GM18858 (cell line): ENCODE measurements at regions not wholly inside any gene's neighbourhood (a gene's known extent, or its start where the extent isn't known, plus 50 kb on each side); places are given as distances from the start of the nearest gene placed in this dataset.
"Not testable (repeated sequence)": the region's sequence is repeated elsewhere in the genome, so short reads cannot be mapped to it uniquely, and the experiment has no call there.

ENCODE experiments used
- ATAC-seq: cut with Tn5 transposase; IDR thresholded peaks from one replicate; pipeline ENCODE4 v1.9.1; 2021; ENCODE audit not compliant: unreplicated experiment

DNA sequence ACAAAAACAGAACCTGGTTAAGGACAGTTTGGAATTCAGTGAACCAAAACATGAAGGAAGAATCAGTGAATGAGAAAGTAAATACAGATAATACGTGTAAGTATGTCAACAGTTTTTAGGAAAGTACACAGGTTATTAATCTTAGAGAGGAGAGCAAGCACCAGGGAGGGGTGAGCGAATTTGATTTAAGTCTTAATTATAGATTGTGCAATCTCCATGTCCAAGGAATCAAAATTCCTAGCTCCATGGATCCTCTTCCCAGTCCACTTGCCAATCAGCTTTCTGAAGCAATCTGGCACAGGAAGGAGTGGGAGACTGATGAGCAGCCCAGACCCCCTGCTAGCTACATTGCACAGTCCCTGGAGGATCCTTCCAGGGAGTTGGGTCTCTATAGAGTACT, 346.4 kb downstream of the SETD4 start:
- ATAC-seq = no peak

DNA sequence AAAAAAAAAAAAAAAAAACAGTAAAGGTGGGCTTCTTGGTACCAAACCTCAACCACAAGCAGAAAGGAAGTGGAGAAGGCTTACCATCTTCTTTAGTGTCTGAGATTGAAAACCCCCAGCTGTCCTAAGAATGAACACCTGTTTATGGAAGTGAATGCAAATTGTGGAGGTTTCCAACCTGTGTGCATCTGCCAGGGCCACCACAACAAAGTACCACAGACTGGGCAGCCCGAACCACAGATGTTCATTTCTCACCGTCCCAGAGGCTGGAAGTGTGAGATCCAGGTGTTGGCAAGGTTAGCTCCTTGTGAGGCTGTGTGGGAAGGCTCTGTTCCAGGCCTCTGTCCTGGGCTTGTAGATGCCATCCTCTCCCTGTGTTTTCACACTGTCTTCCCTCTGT, 348.7 kb downstream of the SETD4 start:
- ATAC-seq = no peak

DNA sequence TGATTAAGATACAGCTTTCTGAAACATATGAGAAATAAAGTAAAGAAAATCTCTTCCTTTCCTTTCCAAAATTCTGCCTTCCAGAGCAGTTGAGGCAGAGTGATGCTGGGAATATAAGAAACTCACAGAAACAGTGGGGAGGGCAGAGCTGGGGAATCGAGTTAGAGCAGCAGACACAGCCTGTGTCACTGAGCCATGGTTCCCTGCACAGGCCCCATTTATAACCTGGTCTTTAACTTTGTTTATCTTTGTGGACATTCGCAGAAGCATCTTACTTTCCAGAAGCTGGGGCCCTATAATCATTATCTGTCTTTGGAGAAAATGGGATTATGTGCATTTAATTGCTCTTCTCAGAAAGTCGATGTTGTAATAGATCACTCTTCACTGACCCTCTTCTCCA, 349.1 kb downstream of the SETD4 start:
- ATAC-seq = no peak

DNA sequence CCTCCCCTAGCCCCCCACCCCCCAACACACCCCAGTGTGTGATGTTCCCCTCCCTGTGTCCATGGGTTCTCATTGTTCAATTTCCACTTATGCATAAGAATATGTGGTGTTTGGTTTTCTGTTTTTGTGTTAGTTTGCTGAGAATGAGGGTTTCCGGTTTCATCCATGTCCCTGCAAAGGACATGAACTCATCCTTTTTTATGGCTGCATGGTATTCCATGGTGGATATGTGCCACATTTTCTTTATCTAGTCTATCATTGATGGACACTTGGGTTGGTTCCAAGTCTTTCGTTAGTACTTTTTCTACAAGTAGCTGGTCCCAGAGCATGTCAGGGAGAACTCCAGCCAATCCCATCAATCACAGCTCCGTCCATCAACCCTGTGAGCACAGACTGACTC, 350.3 kb downstream of the SETD4 start:
- not testable (repeated sequence) for ATAC-seq

DNA sequence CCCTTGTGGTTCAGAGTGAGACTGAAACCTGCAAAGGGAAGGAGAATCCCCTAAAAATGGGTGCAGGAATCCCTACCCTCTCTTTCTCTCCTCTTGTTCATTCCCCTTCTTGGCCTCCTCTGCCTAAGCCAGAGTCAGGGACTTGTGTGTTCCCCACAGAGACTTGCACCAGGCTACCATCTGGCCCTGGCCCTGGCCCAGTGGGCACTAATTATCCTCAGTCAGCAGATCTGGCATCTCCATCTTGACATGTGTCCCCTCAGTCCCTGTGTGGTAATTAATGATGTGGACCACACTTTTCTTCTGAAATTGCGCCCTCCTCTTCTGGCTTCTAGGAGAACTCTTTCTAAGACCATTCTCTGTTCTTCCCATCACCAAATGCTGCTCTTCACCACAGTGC, 354.4 kb downstream of the SETD4 start:
- no peak for ATAC-seq

DNA sequence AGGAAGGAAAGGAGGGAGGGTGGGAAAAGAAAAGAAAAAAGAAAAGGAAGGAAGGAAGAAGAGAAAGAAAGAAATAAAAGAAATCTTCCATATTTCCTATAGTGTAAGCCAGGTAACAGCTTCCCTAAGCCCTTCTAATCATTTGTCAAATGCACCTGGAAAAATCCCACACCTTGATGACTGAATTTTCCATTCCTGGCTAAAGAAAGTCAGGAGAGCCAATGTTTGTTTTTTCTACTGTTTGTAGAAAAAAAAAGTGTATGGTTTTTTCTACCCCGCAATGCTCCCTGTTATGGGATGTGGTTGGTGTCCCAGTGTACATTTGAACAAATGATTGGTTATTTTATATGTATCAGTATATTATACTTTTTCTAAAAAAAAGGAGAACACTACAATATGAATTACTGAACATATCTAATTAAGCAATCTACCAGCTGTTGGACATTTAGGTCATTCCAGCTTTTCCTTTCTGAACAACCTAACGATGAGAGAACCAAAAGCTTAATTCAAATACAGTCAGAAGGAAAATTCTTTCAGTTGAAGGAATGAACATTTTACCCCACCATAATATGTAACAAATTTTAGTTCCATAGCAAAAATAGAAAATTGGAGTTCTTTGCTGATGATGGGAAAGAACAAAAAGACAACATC, 355.0 kb downstream of the SETD4 start:
- ATAC-seq = no peak

DNA sequence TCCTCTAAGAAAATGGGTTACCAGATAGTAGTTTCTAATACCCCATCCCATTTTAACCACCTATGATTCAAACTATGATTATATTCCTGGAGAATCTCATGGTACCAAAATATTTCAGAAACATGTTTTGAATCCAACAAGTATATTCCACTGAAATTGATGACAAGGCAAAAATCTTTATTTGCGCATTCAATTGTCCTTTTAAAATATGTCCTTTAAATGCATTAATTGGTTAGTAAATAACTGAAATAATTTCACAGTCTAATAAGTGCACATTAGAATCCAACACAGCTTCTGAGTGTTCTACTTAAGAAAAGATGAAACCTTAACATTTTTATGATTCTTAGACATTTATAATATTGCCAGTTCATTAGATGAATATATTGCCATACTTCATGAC, 356.6 kb downstream of the SETD4 start:
- no peak for ATAC-seq

DNA sequence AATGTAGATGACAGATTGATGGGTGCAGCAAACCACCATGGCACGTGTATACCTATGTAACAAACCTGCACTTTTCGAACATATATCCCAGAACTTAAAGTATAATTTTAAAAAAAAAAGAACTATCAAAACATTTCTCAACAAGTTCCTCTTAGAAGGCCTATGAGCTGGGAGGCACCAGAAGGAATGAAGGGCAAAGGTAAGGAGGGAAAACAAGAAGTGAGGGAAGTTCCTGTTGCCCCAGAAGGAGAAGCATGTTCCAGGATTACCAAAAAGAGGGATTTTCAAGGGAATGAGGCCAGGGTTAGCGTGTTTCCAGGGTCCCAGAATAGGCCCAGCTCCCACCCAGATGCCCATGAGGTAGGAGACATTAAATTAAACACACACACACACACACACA, 361.0 kb downstream of the SETD4 start:
- no peak for ATAC-seq

DNA sequence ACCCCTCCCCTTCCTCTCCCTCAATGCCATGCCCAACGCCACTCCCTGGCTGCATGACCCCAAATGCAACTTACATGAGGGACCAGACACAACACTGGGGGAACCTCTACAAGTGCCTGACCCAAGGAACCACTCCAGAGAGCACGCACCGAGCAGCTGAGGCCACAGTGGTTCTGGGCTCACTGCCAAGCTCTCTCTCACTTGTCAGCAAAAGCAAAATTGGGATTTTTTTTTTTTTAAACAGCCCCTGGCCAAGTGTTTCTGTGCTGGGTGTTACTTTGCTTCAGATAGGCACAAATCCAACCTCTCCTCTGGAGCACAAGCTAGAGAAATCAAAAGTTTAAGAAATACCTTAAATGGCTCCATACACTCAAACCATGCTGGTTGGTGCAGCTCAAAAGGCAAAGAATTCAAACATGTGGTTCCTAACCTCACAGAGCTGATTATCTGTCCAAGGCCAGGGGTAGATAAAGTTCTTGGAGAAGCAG, 363.0 kb downstream of the SETD4 start:
- ATAC-seq = no peak

DNA sequence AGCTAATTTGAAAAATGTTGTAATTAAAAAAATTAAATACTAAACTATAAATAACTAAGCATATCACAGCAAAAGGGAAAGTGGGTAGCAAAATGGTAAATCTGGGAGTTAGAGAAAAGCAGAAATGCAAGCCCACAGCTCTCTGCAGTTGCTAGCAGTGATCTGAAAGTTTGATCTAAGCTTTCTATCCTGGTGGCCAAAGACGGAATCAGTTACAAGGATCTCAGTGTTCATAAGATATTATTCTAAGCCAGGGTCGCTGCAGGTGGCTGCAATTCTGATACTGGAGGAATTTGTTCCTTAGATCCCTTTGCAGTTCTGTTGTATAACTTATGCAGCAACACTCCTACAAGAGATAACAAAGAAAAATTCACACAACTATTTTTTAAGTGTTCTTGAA, 363.7 kb downstream of the SETD4 start:
- no peak for ATAC-seq

DNA sequence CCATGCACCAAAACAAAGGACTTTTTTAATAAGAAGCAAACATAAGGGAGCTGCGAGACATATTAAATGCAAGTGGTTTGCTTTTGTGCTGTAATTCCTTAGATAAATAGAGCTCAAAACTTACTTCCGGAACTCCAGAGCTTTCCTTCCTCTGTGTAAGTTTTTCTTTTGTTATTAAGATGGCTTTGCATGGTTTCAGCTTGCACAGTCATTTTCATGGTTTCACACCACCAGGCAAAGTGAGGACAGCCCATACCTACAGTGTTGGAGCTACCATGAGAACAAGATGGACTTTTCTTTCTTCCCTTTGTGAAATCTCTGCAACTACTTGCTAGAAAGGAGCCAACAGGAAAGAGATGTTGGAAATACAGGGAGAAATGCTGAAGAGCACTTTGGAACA, 368.0 kb downstream of the SETD4 start:
- no peak for ATAC-seq

DNA sequence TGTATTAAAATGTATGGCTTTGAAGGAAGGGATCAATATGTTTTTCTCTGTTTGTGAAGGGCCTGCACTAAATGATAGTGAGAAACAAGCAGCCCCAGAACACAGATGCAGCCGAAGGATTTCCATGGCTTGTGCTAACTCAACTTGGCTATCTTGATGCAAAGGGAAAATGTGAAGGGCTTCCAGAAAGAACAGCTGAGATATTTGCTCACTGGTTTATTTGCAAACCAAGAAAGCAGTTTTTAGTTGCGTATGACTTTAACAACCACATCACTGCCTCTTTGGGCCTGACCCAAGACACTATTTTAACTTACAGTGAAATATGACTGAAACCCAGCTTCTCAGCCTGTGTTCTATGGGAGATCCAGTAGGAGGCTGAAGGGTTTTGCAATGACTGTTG, 369.9 kb downstream of the SETD4 start:
- ATAC-seq = no peak

DNA sequence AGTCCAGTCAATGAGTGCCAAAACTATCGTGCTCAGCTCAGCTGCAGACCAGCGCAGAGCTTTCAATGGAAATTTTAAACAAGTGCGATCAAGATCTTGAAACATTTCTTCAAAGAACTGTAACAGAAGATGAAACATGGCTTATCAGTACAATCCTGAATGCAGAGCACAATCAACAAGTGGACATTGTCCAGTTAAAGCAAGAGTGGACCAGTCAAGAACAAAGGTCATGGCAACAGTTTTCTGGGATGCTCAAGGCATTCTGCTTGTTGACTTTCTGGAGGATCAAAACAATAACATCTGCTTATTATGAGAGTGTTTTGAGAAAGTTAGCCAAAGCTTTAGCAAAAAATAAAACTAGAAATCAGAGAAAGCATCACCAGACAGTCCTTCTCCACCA, 374.2 kb downstream of the SETD4 start:
- ATAC-seq = no peak

DNA sequence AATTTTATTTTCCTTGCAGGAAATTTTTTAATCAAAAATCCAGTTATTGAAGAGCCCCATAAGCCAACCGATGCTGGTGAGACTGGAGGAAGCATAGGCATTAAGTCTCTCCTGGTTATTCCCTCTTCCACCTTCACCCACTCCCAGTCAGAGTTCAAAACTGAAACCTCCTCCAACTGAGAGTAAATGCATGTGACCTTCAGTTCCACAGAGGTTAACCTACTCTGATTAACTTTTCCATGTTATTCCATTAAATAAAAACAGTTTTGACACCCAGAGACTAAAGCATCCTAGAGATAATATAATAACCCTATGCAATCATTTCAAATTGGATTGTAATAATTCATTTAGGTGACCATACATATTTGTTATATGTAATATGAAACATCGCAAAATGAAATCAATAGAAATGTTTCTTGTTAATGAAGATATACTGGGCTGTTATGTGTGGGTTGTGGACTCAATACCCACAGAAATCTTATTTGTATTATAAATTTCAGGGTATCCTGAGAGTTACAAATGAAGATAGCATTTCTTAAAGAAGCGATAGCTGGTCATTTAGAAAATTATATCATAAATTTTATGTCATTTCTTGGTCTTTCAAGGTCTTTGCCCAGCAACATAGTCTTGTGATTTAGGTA, 376.5 kb downstream of the SETD4 start:
- ATAC-seq = no peak

DNA sequence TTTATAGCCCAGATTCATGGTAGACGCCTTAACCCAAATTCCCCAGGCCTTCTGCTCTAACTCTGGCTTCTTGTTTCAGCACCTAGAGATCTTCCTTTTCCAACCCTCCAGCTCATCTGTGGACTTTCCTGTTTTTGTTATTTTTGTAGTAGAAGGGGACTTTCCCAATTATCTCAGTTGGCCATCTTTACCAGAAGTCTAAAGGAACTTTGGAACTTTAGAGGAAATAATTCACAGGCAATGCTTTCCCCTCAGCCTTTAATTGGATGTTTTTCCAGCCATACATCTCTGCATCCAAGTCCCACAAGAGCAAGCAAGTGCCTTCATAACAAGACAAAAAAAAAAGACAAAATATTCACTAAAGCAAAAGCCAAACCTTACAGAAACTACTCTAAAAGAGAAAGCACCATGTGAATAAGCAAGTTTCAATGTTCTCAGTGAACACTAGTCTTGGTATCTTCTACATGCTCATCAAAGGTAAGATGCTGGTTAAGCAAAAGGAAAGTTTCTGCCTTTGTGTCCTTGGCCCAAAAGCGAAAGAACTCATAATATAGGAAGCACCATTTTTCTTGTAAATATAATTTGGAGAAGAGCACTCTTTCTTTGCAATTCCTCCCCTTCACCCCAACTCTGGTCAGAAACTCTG, 377.3 kb downstream of the SETD4 start:
- no peak for ATAC-seq

DNA sequence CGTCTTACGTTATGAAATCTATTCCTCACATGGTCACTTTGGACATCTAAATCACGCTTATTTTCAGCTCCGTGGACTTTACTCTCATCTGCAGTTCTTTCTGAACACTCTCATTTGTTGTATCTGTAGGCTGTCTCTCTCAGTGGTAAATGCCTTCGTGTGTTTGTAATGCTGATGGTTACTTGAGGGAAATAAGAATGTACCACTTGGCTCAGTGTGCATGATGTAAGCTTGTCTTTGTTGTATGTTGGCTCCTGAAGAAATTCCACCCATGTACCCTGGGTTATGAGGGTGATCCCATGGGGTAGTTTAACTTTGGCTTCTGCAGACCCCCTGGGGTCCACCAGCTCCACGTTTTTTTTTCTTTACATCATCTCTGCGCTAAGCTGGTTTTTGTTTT, 378.4 kb downstream of the SETD4 start:
- no peak for ATAC-seq

DNA sequence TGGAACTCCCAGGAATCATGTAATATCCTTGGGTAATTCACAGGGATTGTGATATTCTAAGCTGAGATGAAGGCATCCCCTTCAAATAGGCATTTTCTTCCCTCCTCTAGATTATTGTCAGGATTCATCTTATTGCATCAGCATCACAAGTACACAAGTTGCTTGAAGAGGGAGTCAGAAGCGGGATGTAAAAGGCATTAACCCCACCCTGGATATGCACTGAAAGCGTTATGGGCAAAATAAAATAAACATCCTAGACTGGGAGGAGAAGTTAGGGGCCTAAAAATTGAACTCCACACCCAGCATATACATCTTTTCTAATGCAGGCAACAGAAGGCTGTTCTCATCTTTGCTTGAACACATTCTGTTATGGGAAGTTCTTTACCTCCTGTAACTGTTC, 381.2 kb downstream of the SETD4 start:
- ATAC-seq = no peak

DNA sequence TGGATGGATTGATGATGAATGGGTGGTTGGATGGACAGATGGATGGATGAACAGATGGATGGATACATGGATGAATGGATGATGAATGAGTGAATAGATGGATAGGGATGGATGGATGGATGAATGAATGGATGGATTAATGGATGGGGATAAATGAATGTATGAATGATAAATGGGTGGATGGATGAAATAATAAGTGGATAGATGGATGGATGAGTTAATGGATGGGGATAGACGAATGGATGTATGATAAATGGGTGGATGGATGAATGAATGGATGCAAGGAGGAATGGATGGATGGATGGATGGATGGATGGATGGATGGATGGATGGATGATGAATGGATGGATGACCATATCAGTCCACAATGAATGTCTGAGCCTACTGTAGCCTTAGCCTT, 381.9 kb downstream of the SETD4 start:
- no peak for ATAC-seq

DNA sequence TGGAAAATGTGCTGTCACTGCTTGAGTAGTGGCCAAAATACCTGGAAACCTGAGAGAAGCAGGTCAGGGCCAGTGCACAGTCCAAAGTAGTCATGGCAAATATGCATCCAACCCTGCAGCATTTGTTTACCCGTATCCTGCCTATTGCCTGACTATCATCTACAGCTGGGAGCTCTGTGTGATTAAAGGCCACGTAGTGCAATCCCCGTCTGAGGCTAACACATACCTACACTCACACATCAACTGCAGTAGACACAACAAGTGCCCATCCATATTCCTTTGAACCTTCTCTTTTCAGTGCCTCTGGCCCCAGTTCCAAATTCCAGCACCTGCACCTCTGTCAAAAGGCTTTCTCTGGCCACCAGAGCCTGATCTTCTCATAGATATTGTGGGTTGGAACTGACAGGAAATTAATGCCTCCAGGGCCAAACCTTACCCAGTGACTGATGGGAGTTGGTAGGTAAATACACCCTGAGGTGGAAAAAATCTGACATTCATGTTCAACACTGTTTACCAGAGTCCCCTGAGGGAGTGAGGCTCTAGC, 383.0 kb downstream of the SETD4 start:
- no peak for ATAC-seq

DNA sequence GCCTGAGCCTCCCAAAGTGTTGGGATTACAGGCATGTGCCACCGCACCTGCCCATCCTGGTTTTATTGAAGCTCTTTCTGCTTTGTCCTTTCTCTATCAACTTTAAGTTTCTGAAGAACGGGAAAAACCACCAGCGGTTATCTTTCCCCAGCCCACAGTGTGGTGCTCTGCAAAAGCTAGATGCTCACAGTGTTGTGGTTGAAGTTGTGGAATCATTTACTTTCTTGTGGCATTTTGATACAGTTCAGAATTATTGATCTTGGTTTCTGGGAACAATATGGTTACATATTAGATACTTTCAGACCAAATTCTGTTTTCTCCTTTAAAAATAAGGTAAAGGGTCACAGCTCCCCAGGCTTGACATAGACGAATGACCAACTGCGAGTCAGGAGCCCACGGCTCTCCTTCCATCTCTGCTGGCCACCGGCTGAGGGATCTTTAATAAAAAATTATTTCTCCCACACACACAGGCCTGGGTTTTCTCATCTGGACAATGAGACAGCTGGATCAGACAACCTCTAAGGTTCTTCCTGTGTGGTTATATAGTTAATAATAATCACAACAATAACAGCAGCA, 385.3 kb downstream of the SETD4 start:
- ATAC-seq = no peak

DNA sequence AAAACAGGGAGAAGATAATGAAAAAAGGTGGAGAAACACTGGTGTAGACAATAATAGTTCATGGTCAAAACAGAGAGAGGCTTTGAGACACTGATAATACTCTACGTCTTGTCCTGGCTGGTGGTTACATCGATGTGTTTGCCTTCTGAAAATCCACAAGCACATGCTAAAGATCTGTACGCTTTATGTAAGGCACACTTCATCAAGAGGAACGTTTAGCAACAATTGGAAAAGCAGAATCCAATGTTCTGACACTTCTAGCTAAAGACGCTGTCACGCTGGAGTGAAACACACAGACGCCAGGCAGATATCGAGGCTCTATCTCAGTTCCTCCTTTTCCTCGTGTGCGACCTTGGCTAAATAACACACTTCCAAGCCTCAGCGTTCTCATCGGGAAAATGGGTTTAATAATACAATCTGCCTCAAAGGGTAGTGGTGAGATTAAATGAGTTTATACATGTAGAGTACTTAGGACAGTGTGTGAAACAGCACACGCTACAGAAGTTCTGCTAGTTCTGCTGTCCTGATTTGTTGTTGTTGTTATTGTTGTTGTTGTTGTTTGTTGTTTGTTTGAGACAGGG, 386.1 kb downstream of the SETD4 start:
- no peak for ATAC-seq

DNA sequence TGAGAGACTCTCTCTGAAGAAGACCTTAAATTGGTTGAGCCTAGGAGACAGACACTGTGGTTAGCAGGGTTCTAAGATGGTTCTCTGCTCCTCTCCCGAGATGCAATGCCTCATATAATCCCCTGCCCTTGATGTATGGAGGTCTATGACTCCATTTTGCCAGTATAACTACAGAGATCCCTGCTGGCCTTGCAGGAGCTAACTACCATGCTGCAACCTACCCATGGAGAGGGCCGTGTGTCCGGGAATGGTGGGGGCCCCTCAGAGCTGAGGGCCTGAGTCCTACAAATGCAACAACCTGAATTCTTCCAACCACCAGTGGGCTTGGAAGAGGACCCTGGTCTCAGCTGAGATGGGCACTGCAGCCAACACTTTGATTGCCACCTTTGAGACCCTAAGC, 388.0 kb downstream of the SETD4 start:
- ATAC-seq = no peak
